Gastrocnemius medialis (tissue), 4 donors: ENCODE measurements at regions not wholly inside any gene's neighbourhood (a gene's known extent, or its start where the extent isn't known, plus 50 kb on each side); places are given as distances from the start of the nearest gene placed in this dataset.

Experiments
- CTCF ChIP-seq, 5 experiments: fragments of 450-650 bp in 3 of 5; fragments of 200-600 bp in 2 of 5; sonication (generic) in 2 of 5; IDR thresholded peaks in 4 of 5; conservative IDR thresholded peaks in 1 of 5; 1 replicate in 4 of 5; 2 replicates in 1 of 5; pipeline ENCODE4 v1.5.1; 2016 to 2019; ENCODE audit warnings: antibody characterized with exemption in 5 of 5, mild to moderate bottlenecking in 3 of 5, moderate library complexity in 3 of 5
- POLR2A ChIP-seq, 2 donors: fragments of 450-650 bp; IDR thresholded peaks; one replicate each; pipeline ENCODE4 v1.6.1; 2017; ENCODE audit warnings: antibody characterized with exemption in 2 of 2, mild to moderate bottlenecking in 2 of 2, moderate library complexity in 2 of 2

- no peak for TF ChIP-seq POLR2A (IDR thresholded peaks at IDR 0.05)
- no peak for TF ChIP-seq CTCF (IDR thresholded peaks at IDR 0.05 in 4 of 5, conservative IDR thresholded peaks at IDR 0.05 in 1 of 5)
Measured at GRCh38 chr12:130079279-130079678, 83.0 kb upstream of the FZD10 start.
